NCI-H526 treated with DMSO at 0.1 percent for 48 hours (cell line): ENCODE measurements at regions not wholly inside any gene's neighbourhood (a gene's known extent, or its start where the extent isn't known, plus 50 kb on each side); places are given as distances from the start of the nearest gene placed in this dataset.
"Not testable (repeated sequence)": the region's sequence is repeated elsewhere in the genome, so short reads cannot be mapped to it uniquely, and the experiment has no call there.

Experiments used
- DNase-seq: peaks from one replicate; lab custom pipeline; 2025; lab: John Stamatoyannopoulos, UW

DNA sequence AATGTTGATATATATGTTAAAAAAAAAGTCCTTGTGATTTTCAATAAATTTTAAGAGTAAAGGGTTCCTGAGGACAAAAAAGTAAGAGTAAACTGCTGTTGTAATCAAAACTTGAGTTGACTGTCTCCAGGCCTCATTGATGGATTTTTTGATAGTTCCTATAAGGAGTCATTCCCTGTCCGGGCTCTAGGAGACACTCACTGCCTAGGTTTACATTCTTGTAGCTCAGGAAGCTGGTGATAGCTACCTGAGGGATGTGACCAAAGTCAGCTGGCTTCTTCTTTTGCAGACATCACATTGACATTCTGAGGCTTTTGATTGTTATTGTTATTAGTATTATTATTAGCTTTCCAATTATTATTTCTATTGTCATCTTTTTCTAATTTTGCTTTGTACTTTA, 116.5 kb upstream of the FBXL7 start:
- peak; percentile 3 for DNase-seq

DNA sequence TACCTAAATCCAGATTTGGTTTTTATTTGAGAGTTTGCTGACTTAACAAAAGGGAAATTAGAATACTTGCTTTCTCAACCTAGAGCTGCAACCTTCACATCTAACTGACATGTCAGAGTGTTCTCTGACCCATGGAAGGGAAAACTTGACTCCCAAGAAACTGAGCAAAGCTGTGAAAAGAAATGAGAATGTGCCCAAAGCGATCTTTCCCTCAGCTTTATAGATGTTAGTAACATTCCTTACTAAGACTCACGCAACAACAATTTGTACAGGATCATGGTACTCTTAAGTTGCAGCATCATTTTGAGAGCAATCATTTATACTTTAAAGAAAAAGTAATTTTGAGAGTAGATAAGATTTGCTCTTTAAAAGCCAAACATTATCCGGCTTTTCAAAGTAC, 117.0 kb upstream of the FBXL7 start:
- no peak for DNase-seq

DNA sequence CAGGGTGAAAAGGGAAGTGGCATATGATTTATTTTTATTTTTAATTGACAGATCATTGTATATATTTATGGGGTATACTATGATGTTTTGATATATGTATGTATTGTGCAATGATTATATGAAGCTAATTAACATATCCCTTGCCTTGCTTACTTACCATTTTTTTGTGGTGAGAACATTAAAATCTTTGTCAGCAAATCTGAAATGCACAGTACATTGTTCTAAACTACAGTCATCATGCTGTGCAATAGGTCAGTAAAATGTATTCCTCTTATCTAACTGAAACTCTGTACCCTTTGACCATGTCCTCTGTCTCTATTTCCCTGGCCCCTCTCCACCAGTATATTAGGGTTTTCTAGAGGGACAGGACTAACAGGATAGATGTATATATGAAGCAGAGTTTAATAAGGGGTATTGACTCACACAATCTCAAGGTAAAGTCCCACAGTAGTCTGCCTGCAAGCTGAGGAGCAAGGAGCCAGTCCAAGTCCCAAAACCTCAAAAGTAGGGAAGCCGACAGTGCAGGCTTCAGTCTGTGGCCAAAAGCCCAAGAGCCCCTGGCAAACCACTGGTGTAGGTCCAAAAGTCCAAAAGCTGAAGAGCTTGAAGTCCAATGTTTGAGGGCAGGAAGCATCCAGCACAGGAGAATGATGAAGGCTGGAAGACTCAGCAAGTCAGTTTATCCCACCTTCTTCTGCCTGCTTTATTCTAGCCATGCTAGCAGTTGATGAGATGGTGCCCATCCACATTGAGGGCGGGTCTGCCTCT, 122.2 kb upstream of the FBXL7 start:
- no peak for DNase-seq

DNA sequence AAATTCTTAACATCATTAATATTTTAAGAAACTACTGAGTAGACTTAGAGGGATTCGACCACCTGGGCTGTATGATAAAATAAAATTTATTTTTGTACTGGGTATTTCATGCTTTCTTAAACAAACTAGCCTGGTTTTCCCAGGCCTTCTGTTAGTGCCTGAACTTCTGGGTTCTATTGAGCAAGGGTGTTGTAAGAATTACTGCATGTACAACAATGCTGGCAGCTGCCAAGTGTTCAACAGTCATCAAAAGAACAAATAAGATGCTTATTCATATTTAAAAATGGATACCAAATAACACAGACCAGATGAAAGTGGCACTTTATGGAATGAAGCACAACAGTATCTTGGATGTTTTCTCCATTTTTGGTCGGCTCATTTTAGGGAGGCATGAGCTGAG, 123.2 kb upstream of the FBXL7 start:
- no peak for DNase-seq

DNA sequence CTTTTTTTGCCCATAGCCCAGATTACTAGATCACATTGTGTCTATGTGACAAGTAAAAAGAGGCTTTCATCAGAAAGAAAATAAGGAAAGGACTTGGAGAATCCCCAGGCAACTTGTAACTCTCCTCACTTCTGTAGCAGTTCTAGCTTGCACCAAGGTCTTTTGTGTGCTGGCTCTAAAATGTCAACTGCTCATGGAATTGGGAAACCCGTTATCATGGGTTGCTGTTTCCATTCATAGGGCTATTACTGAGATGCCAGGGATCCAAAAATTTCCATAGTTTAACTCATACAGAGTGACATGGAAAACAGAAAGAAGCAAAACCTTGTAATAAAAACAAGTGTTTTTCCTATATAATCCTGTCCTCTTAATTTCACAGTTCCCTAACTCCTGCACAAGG, 123.9 kb upstream of the FBXL7 start:
- no peak for DNase-seq

DNA sequence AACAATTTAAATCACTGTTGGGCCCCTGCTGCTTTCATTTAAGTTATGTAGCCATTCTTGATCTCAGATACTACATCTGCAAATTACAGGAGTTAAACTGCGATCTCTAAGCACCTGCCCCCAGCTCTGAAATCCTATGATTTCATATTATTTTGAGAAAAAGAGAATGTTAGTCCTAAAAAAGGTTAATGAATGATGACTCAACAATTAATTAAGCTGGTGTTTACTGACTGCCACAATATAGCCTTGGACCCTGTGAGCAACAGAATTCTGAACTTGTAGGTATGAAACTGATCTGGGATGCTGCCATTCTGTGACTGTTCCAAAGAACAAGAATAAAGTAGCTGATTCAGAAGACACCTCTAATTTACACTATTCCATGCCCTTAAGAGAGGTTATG, 124.4 kb upstream of the FBXL7 start:
- DNase-seq = no peak

DNA sequence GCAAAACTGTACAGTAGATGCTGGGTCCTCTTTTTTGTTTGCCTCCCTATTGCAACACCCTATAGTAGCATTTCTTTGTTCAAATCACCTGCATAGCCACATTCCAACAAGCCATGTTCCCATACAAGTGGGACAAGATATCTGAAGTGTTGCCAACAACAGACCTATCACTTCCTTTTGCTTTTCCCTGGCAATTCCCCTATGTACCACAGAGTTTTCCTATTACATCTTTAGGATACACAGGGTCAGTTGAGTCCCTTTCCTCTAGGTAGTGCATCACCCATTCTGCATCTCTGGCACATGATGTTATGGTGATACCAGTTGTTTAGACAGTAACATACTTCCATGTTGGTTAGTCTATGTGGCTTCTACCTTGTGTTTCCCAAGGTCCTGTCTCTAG, 125.1 kb upstream of the FBXL7 start:
- no peak for DNase-seq

DNA sequence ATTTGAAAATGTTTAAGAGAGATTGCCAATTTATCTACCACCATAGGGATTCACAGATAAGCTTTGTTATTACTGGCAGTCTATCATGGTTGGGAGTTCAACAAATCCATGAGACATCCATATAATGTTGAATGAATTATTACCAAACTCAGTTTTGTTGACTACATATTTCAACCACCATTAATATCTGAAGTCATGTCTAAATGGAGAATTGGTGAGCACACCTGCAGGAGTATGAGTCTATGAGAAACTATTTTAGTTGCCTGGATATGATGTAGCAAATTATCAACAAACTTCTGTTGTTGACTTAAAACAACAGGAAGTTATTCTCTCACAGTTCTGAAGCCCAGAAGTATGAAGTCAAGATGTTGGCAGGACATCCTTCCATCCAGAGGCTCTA, 126.8 kb upstream of the FBXL7 start:
- no peak for DNase-seq

DNA sequence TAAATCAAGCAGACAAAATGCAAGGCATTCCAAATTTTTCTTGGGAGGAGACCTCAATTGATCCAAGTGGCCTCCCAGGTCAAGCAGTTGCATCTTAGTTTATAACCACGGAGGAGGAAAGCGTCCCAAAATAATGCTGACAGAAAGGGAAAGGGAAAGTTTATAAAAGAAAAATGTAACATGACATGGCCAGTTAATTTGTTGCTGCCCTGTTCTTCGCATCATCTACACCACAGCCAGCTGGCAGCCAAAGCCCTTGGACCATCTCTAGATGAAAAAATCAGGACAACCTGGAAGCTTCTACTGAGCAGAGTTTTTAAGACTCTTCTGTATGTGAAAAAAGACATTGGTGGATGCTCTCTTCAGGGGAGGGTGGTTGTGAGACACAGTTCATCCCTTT, 128.8 kb upstream of the FBXL7 start:
- no peak for DNase-seq

DNA sequence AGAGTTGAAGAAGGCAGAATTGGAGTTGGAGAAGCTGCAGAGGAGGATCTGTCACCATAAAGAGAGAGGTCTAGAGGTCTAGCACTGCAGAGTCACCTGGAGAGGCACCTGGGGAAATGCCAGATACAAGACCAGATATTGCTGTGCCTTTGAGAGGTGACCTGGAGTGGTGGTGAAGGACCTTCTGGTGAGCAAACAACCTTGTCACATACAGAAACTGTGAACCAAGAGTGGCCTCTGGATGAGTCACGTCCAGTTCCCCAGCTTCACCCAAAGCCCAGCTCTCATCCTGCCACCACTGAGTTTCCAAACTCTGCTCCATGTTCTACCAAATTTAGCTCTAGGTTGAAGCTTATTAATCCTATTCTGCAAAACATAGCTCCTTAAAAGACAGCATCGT, 131.1 kb upstream of the FBXL7 start:
- DNase-seq = no peak

DNA sequence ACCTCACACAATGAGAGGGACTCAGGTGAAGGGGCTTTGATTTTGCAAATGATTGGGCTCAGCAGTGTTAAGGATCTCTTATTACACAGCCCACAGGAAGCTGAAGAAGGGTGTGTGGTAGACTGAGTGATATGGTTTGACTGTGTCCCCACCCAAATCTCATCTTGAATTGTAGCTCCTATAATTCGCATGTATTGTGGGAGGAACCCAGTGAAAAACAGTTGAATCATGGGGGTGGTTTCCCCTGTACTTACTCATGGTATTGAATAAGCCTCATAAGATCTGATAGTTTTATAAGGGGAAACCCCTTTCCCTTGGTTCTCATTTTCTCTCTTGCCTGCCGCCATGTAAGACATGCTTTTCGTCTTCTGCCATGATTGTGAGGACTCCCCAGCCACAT, 132.5 kb upstream of the FBXL7 start:
- DNase-seq = no peak

DNA sequence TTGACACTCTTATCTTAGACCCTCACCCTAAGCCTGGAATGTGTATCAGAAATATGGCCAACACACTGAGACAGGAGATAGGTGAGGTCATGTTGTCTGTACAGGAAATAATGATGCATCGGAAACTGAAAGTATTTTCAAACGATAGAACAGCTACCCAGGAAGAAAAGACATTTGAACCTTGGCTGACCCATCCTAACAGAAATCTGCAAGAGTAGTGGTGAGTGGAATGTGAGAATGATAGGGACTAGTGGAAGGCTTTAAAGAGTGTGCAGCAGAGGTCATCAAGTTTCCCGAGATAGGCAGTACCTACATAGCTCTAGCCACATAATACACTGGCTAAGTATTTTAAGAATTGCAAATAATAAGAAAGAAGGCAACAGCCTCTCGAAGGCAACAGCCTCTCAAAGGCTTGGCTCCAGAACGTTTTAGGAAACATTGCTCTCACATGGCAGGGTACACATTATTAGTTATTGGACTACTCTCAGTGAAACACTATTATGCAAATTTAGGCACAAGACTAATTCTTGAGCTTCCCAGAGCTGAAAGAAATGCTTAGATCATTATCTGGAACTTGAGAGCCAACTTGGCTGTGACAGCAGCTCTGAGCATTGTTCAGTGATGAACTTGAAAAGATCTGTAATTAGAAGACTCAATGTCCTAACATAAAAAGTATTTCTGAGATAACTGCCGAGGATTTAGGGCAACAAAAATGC, 133.1 kb upstream of the FBXL7 start:
- DNase-seq = no peak

DNA sequence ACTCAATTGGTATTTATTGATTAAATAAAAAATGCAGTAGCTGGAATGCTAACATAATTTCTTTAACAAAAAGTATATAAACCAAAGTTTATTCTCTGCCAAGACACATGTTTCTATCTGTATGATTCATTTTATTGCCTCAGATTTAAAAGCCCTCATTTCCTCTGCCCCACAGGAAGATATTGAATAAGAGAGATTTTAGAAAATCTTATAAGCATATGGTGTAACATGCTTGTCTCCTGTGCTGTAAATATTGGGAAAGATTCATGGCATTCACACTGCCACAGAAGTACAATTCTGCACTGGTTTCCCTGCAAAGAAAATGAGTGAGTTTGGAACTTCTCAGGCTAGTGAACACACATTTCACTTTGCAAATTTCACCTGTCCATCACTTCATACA, 134.9 kb upstream of the FBXL7 start:
- no peak for DNase-seq

DNA sequence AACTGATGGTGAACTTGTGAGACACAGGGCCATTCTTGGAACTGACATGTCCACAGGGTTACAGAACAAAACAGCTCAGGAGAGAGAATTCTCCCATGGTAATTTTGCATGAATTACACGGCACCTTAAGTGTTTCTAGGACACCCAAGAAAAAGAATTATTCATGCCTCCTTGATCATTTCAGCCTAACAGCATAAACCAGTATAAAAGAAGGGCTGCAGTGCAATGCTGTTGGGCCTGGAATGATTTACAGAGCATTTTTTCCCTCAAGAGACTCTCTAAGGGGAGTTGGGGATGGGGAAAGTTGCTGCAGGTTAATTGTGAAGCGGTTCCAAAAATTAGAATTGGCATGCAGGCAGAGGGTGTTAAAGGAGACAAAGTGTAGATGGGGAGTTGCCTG, 136.4 kb upstream of the FBXL7 start:
- no peak for DNase-seq

DNA sequence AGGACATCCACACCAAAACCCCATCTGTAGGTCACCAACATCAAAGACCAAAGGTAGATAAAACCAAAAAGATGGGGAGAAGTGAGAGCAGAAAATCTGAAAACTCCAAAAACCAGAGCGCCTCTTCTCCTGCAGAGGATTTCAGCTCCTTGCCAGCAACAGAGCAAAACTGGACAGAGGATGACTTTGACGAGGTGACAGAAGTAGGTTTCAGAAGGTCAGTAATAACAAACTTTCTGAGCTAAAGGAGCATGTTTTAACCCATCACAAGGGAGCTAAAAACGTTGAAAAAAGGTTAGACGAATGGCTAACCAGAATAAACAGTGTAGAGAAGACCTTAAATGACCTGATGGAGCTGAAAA, 142.9 kb upstream of the FBXL7 start:
- not testable (repeated sequence) for DNase-seq

DNA sequence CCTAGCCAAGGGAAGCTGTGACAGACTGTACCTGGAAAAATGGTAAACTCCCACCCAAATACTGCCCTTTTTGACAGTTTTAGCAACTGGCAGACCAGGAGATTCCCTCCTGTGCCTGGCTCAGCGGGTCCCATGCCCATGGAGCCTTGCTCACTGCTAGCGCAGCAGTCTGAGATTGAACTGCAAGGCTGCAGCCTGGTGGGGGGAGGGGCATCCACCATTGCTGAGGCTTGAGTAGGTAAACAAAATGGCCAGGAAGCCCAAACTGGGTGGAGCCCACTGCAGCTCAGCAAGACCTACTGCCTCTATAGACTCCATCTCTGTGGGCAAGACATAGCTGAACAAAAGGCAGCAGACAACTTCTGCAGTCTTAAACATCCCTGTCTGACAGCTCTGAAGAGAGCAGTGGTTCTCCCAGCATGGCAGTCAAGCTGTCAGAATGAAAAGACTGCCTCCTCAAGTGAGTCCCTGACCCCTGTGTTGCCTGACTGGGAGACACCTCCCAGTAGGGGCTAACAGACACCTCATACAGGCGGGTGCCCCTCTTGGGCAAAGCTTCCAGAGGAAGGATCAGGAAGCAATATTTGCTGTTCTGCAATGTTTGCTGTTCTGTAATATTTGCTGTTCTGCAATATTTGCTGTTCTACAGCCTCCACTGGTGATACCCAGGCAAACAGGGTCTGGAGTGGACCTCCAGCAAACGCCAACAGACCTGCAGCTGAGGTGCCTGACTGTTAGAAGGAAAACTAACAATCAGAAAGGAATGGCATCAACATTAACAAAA, 143.5 kb upstream of the FBXL7 start:
- DNase-seq = not testable (repeated sequence)

DNA sequence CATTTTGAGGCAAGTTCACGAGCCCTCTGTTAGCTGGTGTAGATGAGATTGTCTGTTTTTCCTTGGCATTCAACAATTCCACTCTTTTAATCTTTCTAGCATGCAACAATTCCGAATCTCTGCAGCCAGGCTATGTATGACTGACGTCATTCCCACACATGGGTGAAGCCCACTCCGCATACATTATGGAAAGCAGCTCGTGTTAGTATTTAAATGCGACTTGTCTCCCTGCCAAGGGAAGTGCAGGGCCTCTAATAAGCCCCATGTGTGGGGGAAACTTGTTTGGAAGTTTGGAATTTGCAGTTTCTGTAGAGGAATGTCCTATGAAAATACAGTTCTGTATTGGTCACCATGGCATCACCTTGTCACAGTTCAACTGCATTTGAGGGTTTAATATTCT, 146.0 kb upstream of the FBXL7 start:
- DNase-seq = no peak

DNA sequence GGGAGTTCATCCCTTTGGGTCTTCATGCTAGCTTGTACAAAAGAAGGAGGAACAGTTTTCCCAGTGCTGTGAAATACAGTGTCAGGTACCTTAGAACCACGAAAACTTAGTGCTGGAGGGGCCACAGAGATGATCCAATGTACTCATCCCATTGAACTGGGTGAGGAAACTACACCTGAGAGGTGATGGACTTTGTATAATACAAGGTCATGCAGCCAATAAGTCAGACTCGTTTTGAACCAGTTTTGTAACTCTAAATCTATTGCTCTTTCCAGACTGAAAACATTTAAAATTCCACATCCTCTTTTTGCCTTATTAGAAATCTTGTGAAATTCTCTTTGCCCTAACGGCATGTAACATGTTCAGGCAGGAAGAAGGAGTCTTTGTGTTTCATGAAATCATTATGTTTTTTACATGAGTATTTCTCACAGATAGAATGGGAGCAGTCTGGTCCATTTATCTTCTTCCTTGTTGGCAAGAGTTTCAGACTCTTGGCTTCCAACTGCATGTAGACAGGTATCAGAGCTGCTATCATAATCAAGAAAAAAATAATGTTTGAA, 146.8 kb upstream of the FBXL7 start:
- DNase-seq = no peak

DNA sequence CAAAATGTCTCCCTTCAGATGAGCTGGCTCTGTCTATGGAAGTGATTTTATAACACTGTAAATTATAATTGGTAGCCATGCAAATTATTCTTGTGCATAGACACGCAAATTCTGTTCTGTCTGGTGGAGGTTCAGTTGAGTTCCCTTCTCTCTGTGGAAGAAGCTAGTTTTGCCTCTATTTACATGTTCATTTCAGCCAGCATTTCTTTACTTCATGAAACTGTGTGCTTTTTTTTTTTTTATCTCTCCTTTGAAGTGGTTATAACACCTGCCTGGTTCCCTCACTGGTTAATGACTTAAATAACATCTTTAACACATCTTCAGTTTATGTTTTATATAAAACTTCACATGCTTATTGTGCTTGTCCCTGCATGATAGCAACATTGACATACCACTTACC, 149.4 kb upstream of the FBXL7 start:
- peak; percentile 14 for DNase-seq

DNA sequence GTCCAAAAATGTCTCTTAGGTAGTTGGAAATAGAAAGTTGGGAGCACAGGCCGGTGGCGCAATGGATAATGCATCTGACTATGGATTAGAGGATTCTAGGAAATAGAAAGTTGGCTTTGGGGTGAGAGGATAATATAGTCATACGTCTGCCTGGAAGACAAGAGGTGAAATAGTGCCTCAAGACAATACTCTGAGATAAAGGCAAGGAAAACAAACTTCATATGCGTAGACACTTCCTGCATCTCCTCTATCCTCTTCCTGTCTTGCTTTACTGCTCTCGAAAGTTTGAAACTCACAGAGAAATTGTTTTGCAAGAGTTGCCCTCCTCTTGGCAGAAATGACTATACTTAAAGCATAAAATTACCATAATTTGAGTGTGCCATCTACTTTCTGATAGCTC, 153.2 kb upstream of the FBXL7 start:
- no peak for DNase-seq

DNA sequence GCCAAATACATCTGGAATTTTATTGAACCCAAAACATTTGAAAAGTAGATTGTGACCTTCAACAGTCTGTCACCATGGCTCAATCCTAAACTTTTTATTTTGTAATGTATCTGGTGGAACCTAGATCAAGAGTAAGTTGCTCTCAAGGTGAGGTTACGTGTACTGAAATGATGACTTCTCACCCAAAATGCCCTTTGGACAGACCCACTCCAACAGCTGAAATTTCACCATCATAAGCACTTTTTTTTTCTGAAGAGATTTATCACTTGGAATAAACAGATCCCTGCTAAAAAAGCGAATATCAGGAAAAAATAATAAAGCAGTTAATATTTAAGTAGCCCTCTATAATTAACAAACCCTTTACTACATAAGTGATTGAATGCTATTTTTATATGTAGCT, 155.0 kb upstream of the FBXL7 start:
- DNase-seq = no peak

DNA sequence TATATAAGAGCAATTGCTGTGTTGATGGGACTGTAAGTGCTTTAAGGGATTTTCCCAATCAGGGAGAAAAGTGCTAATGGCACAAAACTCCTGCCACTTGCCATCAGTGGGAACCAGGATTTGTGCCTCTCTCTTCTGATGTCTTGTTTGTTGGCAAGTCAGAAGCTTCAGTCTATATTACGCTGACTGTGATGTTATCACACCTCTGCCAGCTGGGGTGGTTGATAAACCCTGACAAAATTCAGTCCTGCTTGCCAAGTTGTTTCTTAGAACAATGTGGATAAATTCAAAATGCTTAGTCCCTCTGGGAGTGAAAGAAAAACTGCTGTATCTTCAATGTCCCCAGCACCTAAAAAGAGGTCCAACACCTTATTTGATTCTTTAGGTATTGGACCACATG, 161.4 kb upstream of the FBXL7 start:
- DNase-seq = no peak
